GM18505 (cell line): ENCODE measurements at regions not wholly inside any gene's neighbourhood (a gene's known extent, or its start where the extent isn't known, plus 50 kb on each side); places are given as distances from the start of the nearest gene placed in this dataset.

Experiments
- ATAC-seq: cut with Tn5 transposase; IDR thresholded peaks from one replicate; pipeline ENCODE4 v1.9.1; 2021; ENCODE audit not compliant: unreplicated experiment
- POLR2A ChIP-seq: IDR thresholded peaks from 4 replicates; pipeline ENCODE4 v1.6.1; 2011; ENCODE audit warnings: borderline replicate concordance; ENCODE audit not compliant: insufficient read depth, insufficient read length; ENCODE audit errors: extremely low read depth

DNA sequence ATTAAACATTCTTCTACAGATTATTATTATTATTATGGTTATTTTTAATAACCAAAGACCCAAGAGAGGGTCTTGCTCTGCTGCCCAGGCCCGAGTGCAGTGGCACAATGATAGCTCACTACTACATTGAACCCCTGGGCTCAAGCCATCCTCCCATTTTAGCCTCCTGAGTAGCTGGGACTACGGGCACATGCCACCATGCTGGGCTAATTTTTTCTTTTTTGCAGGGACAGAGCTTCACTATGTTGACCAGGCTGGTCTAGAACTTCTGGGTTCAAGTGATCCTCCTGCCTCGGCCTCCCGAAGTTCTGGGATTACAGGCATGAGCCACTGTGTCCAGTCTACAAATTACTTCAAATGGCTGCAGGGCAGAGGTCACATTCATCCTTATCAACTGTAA is 179.8 kb downstream of the KCNRG start:
- no peak for ATAC-seq
- no peak for TF ChIP-seq POLR2A

- no peak for TF ChIP-seq POLR2A
- no peak for ATAC-seq
Observed at GRCh38 chr13:50196118-50196517, 180.9 kb downstream of the KCNRG start.

DNA sequence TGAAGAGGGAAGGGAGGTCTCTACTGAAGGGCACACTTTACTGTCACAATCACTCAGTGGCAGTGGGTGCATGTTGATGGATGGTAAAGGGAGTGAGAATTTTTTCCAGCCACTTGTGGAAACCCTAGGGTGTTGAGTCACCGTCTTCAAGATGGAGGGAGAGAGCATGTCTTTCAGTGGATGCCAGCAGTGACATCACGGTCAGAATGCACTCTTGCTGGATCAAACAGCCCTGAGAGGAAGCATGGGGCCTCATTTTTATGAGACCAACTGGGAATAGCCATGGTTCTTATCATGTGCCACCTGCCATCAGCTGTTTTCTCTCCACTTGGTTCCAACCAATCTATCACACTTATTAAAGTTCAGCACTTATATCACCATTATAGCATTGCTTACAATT is 182.5 kb downstream of the KCNRG start:
- TF ChIP-seq POLR2A: no peak
- no peak for ATAC-seq

DNA sequence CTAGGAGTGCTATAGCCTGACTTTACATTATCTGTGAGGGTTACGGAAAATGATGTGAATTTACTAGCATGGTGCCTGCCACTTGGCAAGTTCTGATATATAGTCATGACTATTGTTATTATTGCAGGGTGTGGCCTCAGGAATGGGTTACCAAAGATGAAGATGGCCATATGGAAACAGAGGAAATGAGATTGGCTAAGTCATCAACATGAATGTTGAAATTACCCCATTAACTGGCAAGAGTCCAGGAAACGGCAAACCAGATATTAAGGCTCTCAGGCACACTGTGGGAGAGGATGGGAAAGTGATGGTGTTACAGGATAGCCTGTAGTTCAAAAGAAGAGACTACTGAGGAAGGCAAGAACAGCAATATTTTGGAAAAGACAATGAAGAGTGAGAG is 183.3 kb downstream of the KCNRG start:
- TF ChIP-seq POLR2A: no peak

GRCh38 chr13:50200569-50200968 is 185.3 kb downstream of the KCNRG start:
- no peak for ATAC-seq
- TF ChIP-seq POLR2A: no peak

More for the DNA sequence above, 183.3 kb downstream of the KCNRG start:
- ATAC-seq: no peak

GRCh38 chr13:50200988-50201387 is 185.7 kb downstream of the KCNRG start:
- TF ChIP-seq POLR2A: no peak
- no peak for ATAC-seq

DNA sequence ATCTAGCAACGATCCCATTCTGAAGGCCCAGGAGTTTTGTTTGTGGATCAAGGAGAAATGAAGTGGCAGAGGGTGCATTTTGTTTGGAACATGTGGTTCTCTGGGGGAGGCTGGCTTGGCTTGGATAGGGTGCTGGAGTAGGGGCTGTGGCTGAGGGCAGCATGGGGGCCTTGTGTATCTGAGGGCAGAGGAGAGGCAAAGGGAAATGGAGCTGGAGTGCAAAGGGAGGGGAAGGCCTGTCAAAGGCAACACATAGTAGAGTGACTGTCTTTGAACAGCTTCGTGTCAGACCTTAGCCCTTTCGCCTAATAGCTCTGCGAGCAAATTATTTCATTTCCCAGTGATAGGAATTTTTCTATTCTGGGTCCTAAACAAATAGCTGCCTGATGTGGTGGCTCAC is 187.2 kb downstream of the KCNRG start:
- no peak for ATAC-seq
- no peak for TF ChIP-seq POLR2A

DNA sequence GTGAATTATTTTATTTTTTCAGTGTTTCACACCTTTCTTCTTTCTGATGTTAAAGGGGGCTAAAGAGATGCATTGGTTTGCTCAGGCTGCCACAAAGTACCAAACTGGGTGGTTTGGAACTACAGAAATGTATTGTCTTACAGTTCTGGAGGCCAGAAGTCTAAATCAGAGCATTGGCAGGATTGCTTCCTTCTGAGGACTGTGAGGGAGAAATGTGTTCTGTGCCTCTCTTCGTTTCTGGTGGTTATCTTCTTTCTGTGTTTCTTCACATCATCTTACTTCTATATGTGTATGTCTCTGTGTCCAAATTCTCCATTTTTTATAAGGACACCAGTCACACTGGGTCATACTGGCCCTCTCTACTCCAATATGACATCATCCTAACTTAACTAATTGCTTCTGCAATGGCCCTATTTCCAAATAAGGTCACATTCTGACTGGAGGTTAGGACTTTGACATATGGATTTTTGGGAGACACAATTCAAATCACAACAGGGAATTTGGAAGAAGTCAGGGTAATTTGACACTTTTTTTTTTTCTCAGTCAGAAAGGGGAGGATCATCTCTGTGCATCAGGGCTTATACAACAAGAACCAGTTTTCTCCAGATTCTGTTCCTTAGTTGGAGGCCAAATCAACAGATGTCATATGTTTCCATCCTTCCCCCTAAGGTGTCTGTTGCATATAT is 188.2 kb downstream of the KCNRG start:
- no peak for TF ChIP-seq POLR2A
- ATAC-seq: no peak

DNA sequence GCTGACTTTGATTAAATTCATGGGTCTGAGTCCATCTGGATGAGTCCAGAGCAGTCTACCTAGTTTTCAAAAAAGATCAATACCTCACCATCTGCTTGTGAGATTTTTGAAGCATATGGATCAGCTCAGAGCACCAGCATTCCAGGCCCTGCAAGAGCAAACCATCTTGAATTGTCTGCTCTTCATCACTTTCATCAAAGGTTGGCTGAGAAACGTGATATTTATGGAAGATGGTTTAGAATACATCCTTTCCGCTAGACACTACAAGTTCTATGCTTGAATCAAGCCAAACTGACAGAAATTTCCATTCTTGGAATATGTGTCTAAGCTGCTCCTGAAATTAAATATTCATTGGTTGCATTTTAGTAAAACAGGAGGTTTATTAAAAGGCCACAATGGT is 190.3 kb downstream of the KCNRG start:
- no peak for ATAC-seq

DNA sequence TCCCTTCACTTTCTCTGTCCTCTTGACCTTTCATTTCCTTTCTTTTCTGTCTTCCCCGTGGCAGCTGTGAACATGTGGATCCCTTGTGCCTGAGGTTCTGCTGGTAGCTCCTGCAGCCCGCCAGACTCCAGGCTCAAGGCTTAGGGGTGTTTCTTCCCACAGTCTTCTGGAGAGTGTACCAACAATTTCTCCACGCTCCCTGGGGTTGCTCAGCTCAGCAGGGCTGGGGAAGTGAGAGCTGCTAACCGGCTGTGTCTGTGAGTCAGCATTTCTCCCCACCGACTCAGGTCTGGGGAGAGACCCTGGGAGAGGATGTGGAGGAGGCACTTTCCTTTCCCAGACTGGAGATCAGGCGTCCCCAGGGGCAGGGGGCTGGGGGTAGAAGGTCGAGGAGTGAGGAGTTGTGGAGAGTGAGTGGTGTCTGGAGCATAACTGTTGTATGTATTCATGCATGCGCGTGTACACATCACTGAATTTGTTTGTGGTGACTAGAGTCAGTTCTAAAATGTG is 193.6 kb downstream of the KCNRG start:
- TF ChIP-seq POLR2A: no peak
- ATAC-seq: no peak

More for the DNA sequence above, 190.3 kb downstream of the KCNRG start:
- TF ChIP-seq POLR2A: no peak

- ATAC-seq: no peak
- TF ChIP-seq POLR2A: no peak
Observed at GRCh38 chr13:50209631-50210030, 194.4 kb downstream of the KCNRG start.

GRCh38 chr13:50213526-50213925 is 198.3 kb downstream of the KCNRG start:
- TF ChIP-seq POLR2A: no peak
- no peak for ATAC-seq

- TF ChIP-seq POLR2A: no peak
- ATAC-seq: no peak
Observed at GRCh38 chr13:50214514-50214913, 199.3 kb downstream of the KCNRG start.

DNA sequence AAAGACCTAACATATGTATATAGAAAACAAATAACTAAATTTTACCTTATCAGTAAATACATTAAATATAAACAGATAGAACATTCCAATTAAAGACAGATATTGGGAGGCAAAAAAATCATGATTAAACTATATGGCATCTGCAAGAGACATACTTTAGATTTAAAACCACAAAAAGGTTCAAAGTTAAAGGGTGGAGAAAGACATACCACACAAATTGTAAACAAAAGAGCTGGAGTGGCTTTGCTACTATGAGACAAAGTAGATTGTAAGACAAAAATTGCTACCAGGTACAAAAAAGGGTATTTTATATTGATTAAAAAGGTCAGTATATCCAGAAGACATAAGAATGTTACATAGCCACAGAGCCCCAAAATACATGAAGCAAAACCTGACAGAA is 200.2 kb downstream of the KCNRG start:
- no peak for TF ChIP-seq POLR2A
- ATAC-seq: no peak
